CD8-positive, alpha-beta memory T cell (primary cell): ENCODE measurements at regions not wholly inside any gene's neighbourhood (a gene's known extent, or its start where the extent isn't known, plus 50 kb on each side); places are given as distances from the start of the nearest gene placed in this dataset.

Source experiments
- CTCF ChIA-PET: fragments of 350-600 bp; sonication (Branson Sonifier 250); formaldehyde crosslinking; loops from one replicate; lab custom pipeline; 2021; ENCODE audit warnings: antibody characterized with exemption; lab: Charles Lee
- POLR2A ChIA-PET: fragments of 350-600 bp; sonication (Branson Sonifier 250); formaldehyde crosslinking; loops from one replicate; lab custom pipeline; 2021; ENCODE audit warnings: antibody characterized with exemption; lab: Charles Lee
- DNase-seq, 5 donors: peaks; one replicate each; pipeline versions ENCODE4 v3.0.0 to v3.0.0-alpha.2; 2020 to 2022; ENCODE audit warnings: mixed read lengths in 1 of 5
- H3K27ac ChIP-seq: one replicate; pipeline ENCODE4 v1.7.0; 2013; ENCODE audit warnings: low read depth, mild to moderate bottlenecking, low read length, moderate library complexity
- H3K27me3 ChIP-seq: 2 replicates; pipeline ENCODE4 v1.7.0; 2013; ENCODE audit warnings: low read length, mild to moderate bottlenecking; ENCODE audit not compliant: insufficient read depth, poor library complexity, severe bottlenecking
- H3K36me3 ChIP-seq: 2 replicates; pipeline ENCODE4 v1.7.0; 2013; ENCODE audit warnings: mild to moderate bottlenecking, low read length, moderate library complexity; ENCODE audit not compliant: insufficient read depth
- H3K4me1 ChIP-seq: 2 replicates; pipeline ENCODE4 v1.7.0; 2013; ENCODE audit warnings: mild to moderate bottlenecking, low read length, moderate library complexity; ENCODE audit not compliant: insufficient read depth
- H3K4me3 ChIP-seq: 2 replicates; pipeline ENCODE4 v1.7.0; 2013; ENCODE audit warnings: mild to moderate bottlenecking, low read length
- H3K9me3 ChIP-seq: 2 replicates; pipeline ENCODE4 v1.7.0; 2013; ENCODE audit warnings: mild to moderate bottlenecking, low read length
- H3K27ac Mint-ChIP-seq, 8 donors: one replicate each; pipeline ENCODE4 v1.8.0; 2020 to 2021; ENCODE audit warnings: mixed read lengths in 8 of 8, mild to moderate bottlenecking in 6 of 8, inconsistent platforms in 3 of 8, moderate library complexity in 3 of 8
- H3K27me3 Mint-ChIP-seq, 2 donors: one replicate each; pipeline ENCODE4 v1.8.0; 2020 to 2021; ENCODE audit warnings: mixed read lengths in 2 of 2, mild to moderate bottlenecking in 1 of 2, moderate library complexity in 1 of 2
- H3K36me3 Mint-ChIP-seq, 3 donors: one replicate each; pipeline ENCODE4 v1.8.0; 2020 to 2021; ENCODE audit warnings: mixed read lengths in 3 of 3, inconsistent platforms in 1 of 3, mild to moderate bottlenecking in 1 of 3
- H3K4me1 Mint-ChIP-seq, 3 donors: one replicate each; pipeline ENCODE4 v1.8.0; 2020 to 2021; ENCODE audit warnings: mixed read lengths in 3 of 3, inconsistent platforms in 1 of 3, mild to moderate bottlenecking in 1 of 3
- H3K4me3 Mint-ChIP-seq, 7 donors: one replicate each; pipeline ENCODE4 v1.8.0; 2020 to 2021; ENCODE audit warnings: mixed read lengths in 7 of 7, mild to moderate bottlenecking in 6 of 7, moderate library complexity in 4 of 7, inconsistent platforms in 2 of 7
- H3K9me3 Mint-ChIP-seq, 5 donors: one replicate each; pipeline ENCODE4 v1.8.0; 2020 to 2022; ENCODE audit warnings: mixed read lengths in 5 of 5, mild to moderate bottlenecking in 3 of 5, moderate library complexity in 2 of 5, inconsistent platforms in 1 of 5

DNA sequence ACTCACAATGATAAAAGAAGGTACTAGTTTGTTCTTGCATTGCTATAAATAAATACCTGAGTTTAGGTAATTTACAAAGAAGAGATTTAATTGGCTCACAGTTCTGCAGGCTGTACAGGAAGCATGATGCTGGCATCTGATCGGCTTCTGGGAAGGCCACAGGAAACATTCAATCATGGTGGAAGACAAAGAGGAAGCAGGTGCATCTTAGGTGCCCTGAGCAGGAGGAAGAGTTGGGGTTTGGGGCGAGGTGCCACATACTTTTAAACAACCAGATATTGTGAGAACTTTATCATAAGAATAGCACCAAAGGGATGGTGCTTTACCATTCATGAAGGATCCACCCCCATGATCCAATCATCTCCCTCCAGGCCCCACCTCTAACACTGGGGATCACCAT, 752.6 kb upstream of the FLRT2 start:
- no peak overlapping the region for H3K4me3 ChIP-seq
- Mint-ChIP-seq H3K27ac (no peak overlapping the region), H3K9me3 (peaks cover 2 to 34% (median 16%) of the 10 kb centered on the region in 5 donors), H3K4me1 (no peaks in the 10 kb centered on the region), H3K4me3 (no peak overlapping the region), H3K27me3 (no peaks in the 10 kb centered on the region), H3K36me3 (no peaks in the 10 kb centered on the region)
- H3K36me3 ChIP-seq, result no peaks in the 10 kb centered on the region
- ChIA-PET CTCF (no interaction called here), POLR2A (no interaction called here)
- no peaks in the 10 kb centered on the region for H3K4me1 ChIP-seq
- no peak for DNase-seq
- H3K27me3 ChIP-seq, result no peaks in the 10 kb centered on the region
- H3K27ac ChIP-seq, result no peak overlapping the region
- no peaks in the 10 kb centered on the region for H3K9me3 ChIP-seq

DNA sequence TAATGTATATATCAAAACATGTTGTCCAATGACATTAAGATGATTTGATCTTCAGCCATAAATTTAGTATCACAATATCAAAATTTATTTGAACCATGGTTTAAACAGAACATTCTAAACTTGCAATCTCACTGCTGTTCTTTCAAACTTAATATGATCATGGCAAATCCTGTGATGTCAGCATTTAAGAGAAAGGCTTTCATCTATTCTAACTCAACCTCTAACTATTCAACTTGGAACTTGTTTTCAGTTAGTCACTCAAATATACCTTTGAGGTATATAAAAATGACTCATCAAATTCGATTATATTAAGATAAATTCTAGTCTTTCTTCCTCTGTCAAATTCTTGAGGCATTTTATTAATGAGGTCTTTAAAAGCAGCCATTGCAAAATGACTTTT, 747.0 kb upstream of the FLRT2 start:
- POLR2A ChIA-PET, result no interaction called here
- Histone ChIP-seq H3K9me3 (no peaks in the 10 kb centered on the region), H3K4me3 (no peak overlapping the region), H3K27me3 (no peaks in the 10 kb centered on the region), H3K4me1 (no peaks in the 10 kb centered on the region), H3K36me3 (no peaks in the 10 kb centered on the region), H3K27ac (no peak overlapping the region)
- Mint-ChIP-seq H3K27ac (no peak overlapping the region), H3K4me1 (no peaks in the 10 kb centered on the region), H3K36me3 (no peaks in the 10 kb centered on the region), H3K4me3 (no peak overlapping the region), H3K9me3 (peaks cover 2 to 24% (median 6%) of the 10 kb centered on the region in 5 donors), H3K27me3 (no peaks in the 10 kb centered on the region)
- CTCF ChIA-PET, result no interaction called here
- no peak for DNase-seq

DNA sequence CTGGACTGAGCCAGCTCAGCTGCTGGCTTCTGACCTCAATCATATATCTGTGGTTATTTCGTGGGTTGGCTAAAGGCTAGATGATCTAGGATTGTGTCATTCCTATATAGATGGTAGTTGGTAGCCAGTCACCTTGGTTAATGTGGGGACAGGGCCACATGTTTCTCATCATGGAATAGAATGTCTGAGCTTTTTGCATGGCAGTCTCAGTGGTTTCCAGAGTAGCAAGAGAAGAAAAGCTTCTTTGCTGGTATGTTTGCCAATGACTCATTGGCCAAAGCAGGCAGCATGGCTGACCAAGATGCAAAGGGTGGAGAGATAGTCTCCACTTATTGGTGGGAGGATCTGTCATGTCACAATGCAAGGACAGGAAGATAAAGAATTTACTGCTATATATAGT, 746.4 kb upstream of the FLRT2 start:
- Mint-ChIP-seq H3K4me3 (no peak overlapping the region), H3K27me3 (no peaks in the 10 kb centered on the region), H3K27ac (no peak overlapping the region), H3K36me3 (no peaks in the 10 kb centered on the region), H3K4me1 (no peaks in the 10 kb centered on the region), H3K9me3 (peaks cover 2 to 24% (median 6%) of the 10 kb centered on the region in 5 donors)
- no peak overlapping the region for H3K4me3 ChIP-seq
- no peaks in the 10 kb centered on the region for H3K4me1 ChIP-seq
- H3K36me3 ChIP-seq, result no peaks in the 10 kb centered on the region
- H3K27ac ChIP-seq, result no peak overlapping the region
- DNase-seq, result no peak
- no peaks in the 10 kb centered on the region for H3K27me3 ChIP-seq
- H3K9me3 ChIP-seq, result no peaks in the 10 kb centered on the region
- ChIA-PET CTCF (no interaction called here), POLR2A (no interaction called here)

DNA sequence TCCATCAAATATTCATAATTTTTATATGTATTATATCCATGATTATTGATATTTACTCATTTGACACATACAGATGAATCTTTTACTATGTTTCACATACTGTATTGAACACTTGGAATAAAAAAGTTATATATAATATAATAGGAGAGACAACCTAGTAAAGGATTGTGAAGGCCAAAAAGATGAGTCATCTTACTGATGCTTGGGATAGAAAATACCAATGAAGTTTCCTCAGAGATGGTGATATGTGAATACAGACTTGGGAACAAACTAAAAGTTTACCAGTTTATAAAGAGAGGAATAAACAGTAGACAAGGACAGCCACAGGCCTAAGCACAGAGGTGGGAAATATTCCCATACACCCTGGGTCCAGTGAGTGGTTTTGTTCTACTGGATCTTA, 743.9 kb upstream of the FLRT2 start:
- H3K27me3 ChIP-seq, result no peaks in the 10 kb centered on the region
- Mint-ChIP-seq H3K4me3 (no peak overlapping the region), H3K36me3 (no peaks in the 10 kb centered on the region), H3K27me3 (no peaks in the 10 kb centered on the region), H3K4me1 (no peaks in the 10 kb centered on the region), H3K27ac (no peak overlapping the region), H3K9me3 (peaks cover 2 to 17% (median 6%) of the 10 kb centered on the region in 5 donors)
- POLR2A ChIA-PET, result no interaction called here
- CTCF ChIA-PET, result no interaction called here
- no peaks in the 10 kb centered on the region for H3K4me1 ChIP-seq
- H3K4me3 ChIP-seq, result no peak overlapping the region
- H3K36me3 ChIP-seq, result no peaks in the 10 kb centered on the region
- no peaks in the 10 kb centered on the region for H3K9me3 ChIP-seq
- no peak overlapping the region for H3K27ac ChIP-seq
- DNase-seq, result no peak

GRCh38 chr14:84789012-84789411, 740.9 kb upstream of the FLRT2 start:
- H3K27ac ChIP-seq, result no peak overlapping the region
- Mint-ChIP-seq H3K9me3 (peaks cover 3 to 23% (median 6%) of the 10 kb centered on the region in 5 donors), H3K27ac (no peak overlapping the region), H3K36me3 (no peaks in the 10 kb centered on the region), H3K4me3 (no peak overlapping the region), H3K27me3 (no peaks in the 10 kb centered on the region), H3K4me1 (no peaks in the 10 kb centered on the region)
- H3K4me1 ChIP-seq, result no peaks in the 10 kb centered on the region
- no peak overlapping the region for H3K4me3 ChIP-seq
- CTCF ChIA-PET, result no interaction called here
- H3K36me3 ChIP-seq, result no peaks in the 10 kb centered on the region
- POLR2A ChIA-PET, result no interaction called here
- no peak for DNase-seq
- no peaks in the 10 kb centered on the region for H3K9me3 ChIP-seq
- no peaks in the 10 kb centered on the region for H3K27me3 ChIP-seq

- Histone ChIP-seq H3K27me3 (no peaks in the 10 kb centered on the region), H3K9me3 (no peaks in the 10 kb centered on the region), H3K4me3 (no peak overlapping the region), H3K36me3 (no peaks in the 10 kb centered on the region), H3K4me1 (no peaks in the 10 kb centered on the region), H3K27ac (no peak overlapping the region)
- H3K27me3 Mint-ChIP-seq, result no peaks in the 10 kb centered on the region
- no peaks in the 10 kb centered on the region for H3K4me1 Mint-ChIP-seq
- ChIA-PET POLR2A (no interaction called here), CTCF (no interaction called here)
- H3K27ac Mint-ChIP-seq, result no peak overlapping the region
- peaks cover 3 to 34% (median 5%) of the 10 kb centered on the region in 5 donors for H3K9me3 Mint-ChIP-seq
- no peaks in the 10 kb centered on the region for H3K36me3 Mint-ChIP-seq
- H3K4me3 Mint-ChIP-seq, result no peak overlapping the region
- no peak for DNase-seq
These were observed 737.1 kb upstream of the FLRT2 start for GRCh38 chr14:84792722-84793410.

- H3K4me1 ChIP-seq, result no peaks in the 10 kb centered on the region
- CTCF ChIA-PET, result no interaction called here
- no peak for DNase-seq
- Mint-ChIP-seq H3K36me3 (no peaks in the 10 kb centered on the region), H3K27ac (no peak overlapping the region), H3K4me1 (no peaks in the 10 kb centered on the region), H3K4me3 (no peak overlapping the region), H3K9me3 (peaks cover 3 to 29% (median 4%) of the 10 kb centered on the region in 5 donors), H3K27me3 (no peaks in the 10 kb centered on the region)
- POLR2A ChIA-PET, result no interaction called here
- H3K27me3 ChIP-seq, result no peaks in the 10 kb centered on the region
- H3K4me3 ChIP-seq, result no peak overlapping the region
- H3K27ac ChIP-seq, result no peak overlapping the region
- no peaks in the 10 kb centered on the region for H3K9me3 ChIP-seq
- H3K36me3 ChIP-seq, result no peaks in the 10 kb centered on the region
These were observed 732.6 kb upstream of the FLRT2 start for GRCh38 chr14:84797326-84797725.

GRCh38 chr14:84804468-84804867, 725.5 kb upstream of the FLRT2 start:
- ChIA-PET POLR2A (no interaction called here), CTCF (no interaction called here)
- H3K4me1 Mint-ChIP-seq, result no peaks in the 10 kb centered on the region
- peaks cover 0 to 21% (median 8%) of the 10 kb centered on the region in 5 donors for H3K9me3 Mint-ChIP-seq
- H3K36me3 ChIP-seq, result no peaks in the 10 kb centered on the region
- no peak overlapping the region for H3K27ac Mint-ChIP-seq
- no peaks in the 10 kb centered on the region for H3K4me1 ChIP-seq
- H3K27me3 Mint-ChIP-seq, result no peaks in the 10 kb centered on the region
- no peaks in the 10 kb centered on the region for H3K27me3 ChIP-seq
- DNase-seq, result no peak
- H3K4me3 ChIP-seq, result no peak overlapping the region
- no peak overlapping the region for H3K4me3 Mint-ChIP-seq
- no peaks in the 10 kb centered on the region for H3K9me3 ChIP-seq
- no peak overlapping the region for H3K27ac ChIP-seq
- no peaks in the 10 kb centered on the region for H3K36me3 Mint-ChIP-seq
